H1 (cell line): ENCODE measurements at regions not wholly inside any gene's neighbourhood (a gene's known extent, or its start where the extent isn't known, plus 50 kb on each side); places are given as distances from the start of the nearest gene placed in this dataset.

ENCODE experiments used
- CTCF ChIA-PET: fragments of 300-600 bp; sonication (Branson Sonifier 250); formaldehyde crosslinking; loops from one replicate; lab custom pipeline; 2021; ENCODE audit not compliant: partially characterized antibody; lab: Charles Lee
- POLR2A ChIA-PET: fragments of 300-600 bp; sonication (Branson Sonifier 250); formaldehyde crosslinking; loops from one replicate; lab custom pipeline; 2021; ENCODE audit warnings: inconsistent platforms; ENCODE audit not compliant: partially characterized antibody; lab: Charles Lee
- DNase-seq, 2 experiments: peaks; one replicate each; pipeline versions ENCODE4 v3.0.0 to v3.0.0-alpha.2; 2010 to 2022; ENCODE audit warnings: low spot score in 2 of 2, low read depth in 1 of 2, mixed read lengths in 1 of 2
- FAIRE-seq: peaks from 2 replicates; lab custom pipeline; 2011; peaks lifted over from hg19 to GRCh38; lab: Jason Lieb, UNC
- H2AFZ ChIP-seq: 2 replicates; pipeline ENCODE4 v1.8.1; 2012; ENCODE audit warnings: low read length, inconsistent platforms
- H2AK5ac ChIP-seq: 2 replicates; pipeline ENCODE4 v1.6.1; 2013; ENCODE audit warnings: low read depth, low read length
- H2BK120ac ChIP-seq: replicated peaks from 2 replicates; pipeline ENCODE3; 2013; ENCODE audit warnings: low read depth, low read length, inconsistent platforms
- H2BK12ac ChIP-seq: 2 replicates; pipeline ENCODE4 v1.6.1; 2013; ENCODE audit warnings: low read depth, low read length
- H2BK15ac ChIP-seq: 2 replicates; pipeline ENCODE4 v1.6.1; 2013; ENCODE audit warnings: low read length
- H2BK20ac ChIP-seq: 2 replicates; pipeline ENCODE4 v1.6.1; 2013; ENCODE audit warnings: low read length
- H2BK5ac ChIP-seq: 2 replicates; pipeline ENCODE4 v1.6.1; 2013; ENCODE audit warnings: low read depth, low read length
- H3K14ac ChIP-seq: 2 replicates; pipeline ENCODE4 v1.6.1; 2013; ENCODE audit warnings: inconsistent platforms; ENCODE audit not compliant: insufficient read length
- H3K18ac ChIP-seq: 2 replicates; pipeline ENCODE4 v1.6.1; 2013; ENCODE audit warnings: low read length; ENCODE audit errors: extremely low read depth
- H3K23ac ChIP-seq: 2 replicates; pipeline ENCODE4 v1.6.1; 2013; ENCODE audit warnings: inconsistent platforms; ENCODE audit not compliant: insufficient read length
- H3K23me2 ChIP-seq: 2 replicates; pipeline ENCODE4 v1.6.1; 2013; ENCODE audit warnings: low read depth, low read length
- H3K27ac ChIP-seq: 2 replicates; pipeline ENCODE4 v1.6.1; 2011; ENCODE audit warnings: low read depth, low read length, inconsistent platforms
- H3K27me3 ChIP-seq, 4 experiments: replicated peaks in 1 of 4; 1 replicate in 1 of 4; 2 replicates in 3 of 4; pipeline versions ENCODE4 v1.6.1 to v1.8.1; 2011 to 2013; ENCODE audit warnings: low read length in 3 of 4, mild to moderate bottlenecking in 3 of 4, inconsistent platforms in 2 of 4, mixed read lengths in 2 of 4, moderate library complexity in 1 of 4; ENCODE audit not compliant: control insufficient read depth in 3 of 4, insufficient read depth in 3 of 4; ENCODE audit errors: extremely low read depth in 1 of 4
- H3K36me3 ChIP-seq, 4 experiments: 2 replicates each; pipeline versions ENCODE4 v1.6.1 to v1.8.1; 2011 to 2013; ENCODE audit warnings: mild to moderate bottlenecking in 4 of 4, low read length in 3 of 4, moderate library complexity in 2 of 4, control low read depth in 1 of 4, inconsistent platforms in 1 of 4; ENCODE audit not compliant: insufficient read depth in 4 of 4, control insufficient read depth in 2 of 4
- H3K4ac ChIP-seq: replicated peaks from 2 replicates; pipeline ENCODE3; 2013; ENCODE audit warnings: low read length, low read depth, mixed read lengths, inconsistent platforms; ENCODE audit not compliant: insufficient read length
- H3K4me1 ChIP-seq, 4 experiments: replicated peaks in 1 of 4; 1 replicate in 1 of 4; 2 replicates in 3 of 4; pipeline versions ENCODE4 v1.6.1 to v1.8.1; 2011 to 2013; ENCODE audit warnings: low read length in 3 of 4, inconsistent platforms in 2 of 4, mixed read lengths in 1 of 4; ENCODE audit not compliant: insufficient read depth in 4 of 4, control insufficient read depth in 3 of 4
- H3K4me2 ChIP-seq, 2 experiments: 2 replicates each; pipeline versions ENCODE4 v1.6.1 to v1.8.1; 2011 to 2013; ENCODE audit warnings: low read depth in 2 of 2, low read length in 2 of 2, control low read depth in 1 of 2, inconsistent platforms in 1 of 2, mild to moderate bottlenecking in 1 of 2; ENCODE audit not compliant: insufficient read depth in 1 of 2
- H3K4me3 ChIP-seq, 4 experiments: fragments of 200-600, 300-600 bp in 1 of 4; sonication (generic), shearing (Covaris generic), sonication (Bioruptor Twin) in 1 of 4; 2 replicates each; pipeline versions ENCODE4 v1.5.1 to v1.8.1; 2011 to 2016; ENCODE audit warnings: low read length in 4 of 4, low read depth in 3 of 4, control low read depth in 2 of 4, inconsistent platforms in 2 of 4, mild to moderate bottlenecking in 2 of 4, mixed read lengths in 1 of 4, moderate library complexity in 1 of 4; ENCODE audit not compliant: insufficient read depth in 2 of 4; ENCODE audit errors: extremely low read depth in 1 of 4
- H3K56ac ChIP-seq: replicated peaks from 2 replicates; pipeline ENCODE3; 2013; ENCODE audit warnings: low read depth, mild to moderate bottlenecking, mixed read lengths, low read length, inconsistent platforms; ENCODE audit not compliant: insufficient read length
- H3K79me1 ChIP-seq: 2 replicates; pipeline ENCODE4 v1.6.1; 2013; ENCODE audit warnings: low read depth, low read length, control low read depth
- H3K79me2 ChIP-seq, 2 experiments: 2 replicates each; pipeline versions ENCODE4 v1.6.1 to v1.8.1; 2012 to 2013; ENCODE audit warnings: low read length in 2 of 2, mild to moderate bottlenecking in 2 of 2, inconsistent platforms in 1 of 2; ENCODE audit not compliant: insufficient read depth in 2 of 2, control insufficient read depth in 1 of 2
- H3K9ac ChIP-seq, 4 experiments: replicated peaks in 1 of 4; 1 replicate in 1 of 4; 2 replicates in 3 of 4; pipeline versions ENCODE4 v1.6.1 to v1.8.1; 2011 to 2013; ENCODE audit warnings: low read depth in 3 of 4, low read length in 3 of 4, control low read depth in 2 of 4, mild to moderate bottlenecking in 2 of 4, moderate library complexity in 2 of 4, inconsistent platforms in 1 of 4; ENCODE audit errors: extremely low read depth in 1 of 4
- H3K9me3 ChIP-seq, 2 experiments: 2 replicates each; pipeline versions ENCODE4 v1.6.1 to v1.8.1; 2012 to 2013; ENCODE audit warnings: mild to moderate bottlenecking in 2 of 2, moderate library complexity in 2 of 2, control low read depth in 1 of 2, inconsistent platforms in 1 of 2, low read depth in 1 of 2, low read length in 1 of 2, mixed read lengths in 1 of 2; ENCODE audit not compliant: insufficient read depth in 2 of 2
- H4K20me1 ChIP-seq, 2 experiments: replicated peaks in 1 of 2; 2 replicates each; pipeline versions ENCODE3 to v1.8.1; 2011 to 2013; ENCODE audit warnings: inconsistent platforms in 2 of 2, low read length in 2 of 2, mild to moderate bottlenecking in 1 of 2; ENCODE audit not compliant: insufficient read depth in 2 of 2, control insufficient read depth in 1 of 2
- H4K5ac ChIP-seq: 2 replicates; pipeline ENCODE4 v1.6.1; 2013; ENCODE audit warnings: low read length, low read depth, mixed read lengths, inconsistent platforms; ENCODE audit not compliant: insufficient read length
- H4K8ac ChIP-seq: 2 replicates; pipeline ENCODE4 v1.8.0; 2013; ENCODE audit warnings: mild to moderate bottlenecking, moderate library complexity, low read length, inconsistent platforms; ENCODE audit not compliant: insufficient read depth; ENCODE audit errors: extremely low read depth
- H4K91ac ChIP-seq: replicated peaks from 2 replicates; pipeline ENCODE3; 2013; ENCODE audit warnings: low read length, mixed read lengths, inconsistent platforms; ENCODE audit not compliant: insufficient read length
- MAFK ChIP-seq: IDR thresholded peaks from 2 replicates; pipeline ENCODE4 v1.6.1; 2012; ENCODE audit warnings: low read depth, mild to moderate bottlenecking, improper control_type of control experiment, low read length
- WGBS, 2 experiments: shearing (Covaris generic) in 1 of 2; methylation state at CpG; one replicate each; pipeline versions ENCODE4 v1.1.6 to v1.1.7; 2013 to 2015; ENCODE audit warnings: low lambda C conversion rate in 2 of 2, mixed read lengths in 2 of 2, inconsistent platforms in 1 of 2, low coverage in 1 of 2, missing lambda C conversion rate in 1 of 2; ENCODE audit not compliant: insufficient replicate concordance in 2 of 2, insufficient coverage in 1 of 2, insufficient read length in 1 of 2; ENCODE audit errors: extremely low coverage in 1 of 2, missing lambda C conversion rate in 1 of 2; 5-methylcytosine and 5-hydroxymethylcytosine counted together

DNA sequence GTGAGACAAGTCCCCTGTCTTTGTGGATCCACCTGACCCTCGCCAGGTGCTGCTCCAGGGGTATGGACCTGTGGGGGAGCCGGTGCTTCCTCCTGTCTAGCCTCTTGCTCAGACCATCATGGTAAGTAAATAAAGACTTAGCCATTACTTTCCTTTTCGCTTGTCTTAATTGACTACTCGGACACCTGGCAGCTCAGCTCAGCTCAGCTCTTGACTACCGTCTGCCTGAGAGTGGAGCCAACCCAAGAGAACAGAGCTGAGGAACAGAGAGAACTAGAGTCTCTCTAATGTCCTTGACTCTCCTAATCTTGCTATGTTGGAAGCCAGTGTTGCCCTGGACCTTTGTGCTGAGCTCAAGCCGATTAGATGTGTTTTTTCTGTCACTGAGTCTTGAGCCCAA, 170.3 kb upstream of the CXCR4 start:
- WGBS, 2 experiments: 83% methylated on average over 6 of the region's 6 CpGs; no CpG with 5 or more reads in 1 of the 2 experiments
- Histone ChIP-seq H3K27ac (no peak overlapping the region), H3K23ac (no peak overlapping the region), H2BK20ac (no peak overlapping the region), H2AFZ (no peak overlapping the region), H4K20me1 (no peaks in the 10 kb centered on the region), H3K18ac (no peak overlapping the region), H2BK15ac (no peak overlapping the region), H3K23me2 (no peaks in the 10 kb centered on the region), H4K91ac (no peak overlapping the region), H3K4me3 (no peak overlapping the region), H2BK12ac (no peak overlapping the region), H3K79me2 (no peaks in the 10 kb centered on the region), H3K9me3 (no peaks in the 10 kb centered on the region), H2AK5ac (no peak overlapping the region), H2BK5ac (no peak overlapping the region), H4K8ac (no peak overlapping the region), H3K4me2 (no peak overlapping the region), H2BK120ac (no peak overlapping the region), H4K5ac (no peak overlapping the region), H3K79me1 (no peaks in the 10 kb centered on the region), H3K9ac (no peak overlapping the region), H3K4ac (no peak overlapping the region), H3K36me3 (no peaks in the 10 kb centered on the region), H3K56ac (no peak overlapping the region), H3K4me1 (no peaks in the 10 kb centered on the region), H3K27me3 (no peaks in the 10 kb centered on the region), H3K14ac (no peak overlapping the region)
- CTCF ChIA-PET: interaction anchor here (0.7 to 1.1 kb wide), 2 partner anchors 17 to 1034 kb away, joined by 3 read pairs; no protein-coding TSS in a partner anchor
- POLR2A ChIA-PET: no interaction called here
- TF ChIP-seq MAFK: no peak
- no peak for FAIRE-seq
- no peak for DNase-seq
